ENCODE measurements at regions not wholly inside any gene's neighbourhood (a gene's known extent, or its start where the extent isn't known, plus 50 kb on each side); places are given as distances from the start of the nearest gene placed in this dataset. TPM values are rescaled to one million over a fixed set of nuclear protein-coding genes. Genes with fewer than 3 reads are reported as not detected.
A peak's percentile ranks its signal among the peaks of the same experiment; 100 is the strongest.

GRCh38 chr4:97507587-97508245, 635.6 kb downstream of the STPG2 start:
- TF ChIP-seq ZNF462 (CRISPR knock-in tag; IDR thresholded peaks at IDR 0.05) (no peak), EZH2 (IDR thresholded peaks at IDR 0.05; ENCODE audit: low read depth, unreplicated experiment) (no peak)
- no peaks in the 10 kb centered on the region for H3K9me3 Mint-ChIP-seq
- Histone ChIP-seq H3K9me2 (ENCODE audit: insufficient read depth) (no peaks in the 10 kb centered on the region), H3K27ac (ENCODE audit: low read depth) (no peak overlapping the region), H3K27me3 (ENCODE audit: insufficient read depth) (no peaks in the 10 kb centered on the region), H2AFZ (no peak overlapping the region), H3F3A (replicated peaks; ENCODE audit: low read depth) (no peaks in the 10 kb centered on the region), H3K4me3 (no peak overlapping the region), H3K4me2 (no peak overlapping the region), H3K4me1 (ENCODE audit: insufficient read depth) (peaks cover 18% of the 10 kb centered on the region), H3K36me3 (ENCODE audit: insufficient read depth) (no peaks in the 10 kb centered on the region), H3K79me2 (replicated peaks; ENCODE audit: insufficient read depth) (no peaks in the 10 kb centered on the region), H4K20me1 (replicated peaks; ENCODE audit: insufficient read depth) (no peaks in the 10 kb centered on the region)
- no peaks in the 10 kb centered on the region for H3K36me3 Mint-ChIP-seq (ENCODE audit: low read depth)
- DNase-seq (ENCODE audit: low spot score) (peak; percentile 8), ATAC-seq (no peak)
- no peak overlapping the region for H3K27ac Mint-ChIP-seq
- H3K4me1 Mint-ChIP-seq, result peaks cover 17% of the 10 kb centered on the region; the same call in 2 of the 3 replicates
- H3K27me3 Mint-ChIP-seq (ENCODE audit: insufficient read depth, low read depth, poor library complexity), result no peaks in the 10 kb centered on the region
- no peak overlapping the region for H3K4me3 Mint-ChIP-seq

Small RNAs in the stretch of these regions (small RNA-seq; reads per million reads assigned to genes)
- gene COX7A2P2 (ENCODE audit: low replicate concordance) (0.20 reads per million), gene RNU6-34P (ENCODE audit: low replicate concordance) (not detected)

Data from GM23338 (cell line).